ENCODE measurements at regions not wholly inside any gene's neighbourhood (a gene's known extent, or its start where the extent isn't known, plus 50 kb on each side); places are given as distances from the start of the nearest gene placed in this dataset.

DNA sequence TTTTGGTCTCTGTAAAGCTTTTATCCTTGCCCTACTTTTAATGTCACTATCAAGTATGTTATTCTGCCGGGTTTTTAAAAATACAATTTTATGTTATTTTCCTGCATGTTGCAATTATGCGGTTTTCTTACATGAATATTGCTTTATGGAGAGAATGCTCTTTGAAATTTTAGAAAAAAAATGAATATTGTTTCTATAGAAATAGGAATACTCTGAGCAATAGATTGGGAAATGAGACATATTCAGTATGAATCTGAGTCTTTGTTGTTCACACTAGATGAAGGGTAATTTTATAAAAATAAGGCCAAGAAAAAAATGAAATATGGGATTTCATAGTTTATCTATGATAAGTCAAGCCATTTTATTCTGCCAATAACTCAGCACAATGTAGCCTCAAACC lies 142.2 kb upstream of the DTNA start:
- ChIA-PET CTCF (interaction anchor here (0.9 kb wide), 1 partner anchor 56 kb away, joined by 3 read pairs; no protein-coding TSS in a partner anchor), POLR2A (no interaction called here)
- DNase-seq (ENCODE audit: extremely low spot score), result no peak
- TF ChIP-seq CTCF (IDR thresholded peaks at IDR 0.05; ENCODE audit: control extremely low read depth, extremely low read depth, low read depth, missing control alignments), result no peak

DNA sequence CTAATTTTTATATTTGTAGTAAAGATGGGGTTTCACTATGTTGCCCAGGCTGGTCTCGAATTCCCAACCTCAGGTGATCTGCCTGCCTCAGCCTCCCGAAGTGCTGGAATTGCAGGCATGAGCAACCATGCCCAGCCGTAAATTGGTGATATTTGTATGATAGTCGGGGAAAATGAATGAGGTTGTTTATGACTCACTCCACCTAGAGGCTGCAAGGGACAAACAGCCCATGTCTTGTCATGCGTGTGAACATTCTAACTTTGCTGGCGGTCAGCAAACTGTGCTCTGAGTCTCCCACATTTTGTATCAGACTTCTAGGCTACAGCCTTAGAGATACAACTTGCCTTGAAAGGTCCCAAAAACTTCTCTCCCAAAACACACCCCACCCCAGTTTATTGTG lies 133.5 kb upstream of the DTNA start:
- ChIA-PET POLR2A (no interaction called here), CTCF (interaction anchor here (0.7 kb wide), 1 partner anchor 9 kb away, joined by 3 read pairs; no protein-coding TSS in a partner anchor)
- no peak for DNase-seq (ENCODE audit: extremely low spot score)
- TF ChIP-seq CTCF (IDR thresholded peaks at IDR 0.05; ENCODE audit: control extremely low read depth, extremely low read depth, low read depth, missing control alignments), result no peak

DNA sequence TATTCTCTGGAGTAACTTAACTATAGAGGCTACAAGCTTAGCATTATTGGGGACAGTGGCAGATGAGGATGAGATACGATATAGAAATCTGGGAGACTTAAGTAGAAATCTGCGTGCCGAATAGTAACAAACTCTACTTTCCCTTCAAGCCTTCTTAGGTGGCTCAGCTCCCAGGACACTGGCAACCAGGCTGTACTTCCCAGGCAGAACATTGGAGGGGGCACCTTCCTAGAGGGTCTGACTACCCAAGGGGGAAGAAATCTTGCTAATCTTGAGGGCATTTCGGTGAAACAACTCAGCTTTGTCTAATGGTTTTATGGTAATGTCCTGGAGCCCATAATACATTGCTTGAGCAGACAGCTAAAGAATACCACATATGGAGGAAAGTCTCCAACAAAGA lies 126.2 kb upstream of the DTNA start:
- ChIA-PET POLR2A (no interaction called here), CTCF (no interaction called here)
- TF ChIP-seq CTCF (IDR thresholded peaks at IDR 0.05; ENCODE audit: control extremely low read depth, extremely low read depth, low read depth, missing control alignments), result no peak
- DNase-seq (ENCODE audit: extremely low spot score), result no peak

- CTCF ChIA-PET, result interaction anchor here (1.0 kb wide), 1 partner anchor 15 kb away, joined by 3 read pairs; no protein-coding TSS in a partner anchor
- no peak for TF ChIP-seq CTCF (IDR thresholded peaks at IDR 0.05; ENCODE audit: control extremely low read depth, extremely low read depth, low read depth, missing control alignments)
These were observed 119.6 kb upstream of the DTNA start for GRCh38 chr18:34590503-34590902.

GRCh38 chr18:34591920-34592444 lies 118.1 kb upstream of the DTNA start:
- ChIA-PET POLR2A (no interaction called here), CTCF (interaction anchor here (1.0 kb wide), 1 partner anchor 9 kb away, joined by 3 read pairs; no protein-coding TSS in a partner anchor)
- no peak for TF ChIP-seq CTCF (IDR thresholded peaks at IDR 0.05; ENCODE audit: control extremely low read depth, extremely low read depth, low read depth, missing control alignments)
- DNase-seq (ENCODE audit: extremely low spot score), result no peak

More at GRCh38 chr18:34590503-34590902, 119.6 kb upstream of the DTNA start:
- POLR2A ChIA-PET, result no interaction called here
- DNase-seq (ENCODE audit: extremely low spot score), result no peak

- ChIA-PET POLR2A (no interaction called here), CTCF (interaction anchor here (1.0 kb wide), 1 partner anchor 10 kb away, joined by 3 read pairs; no protein-coding TSS in a partner anchor)
- no peak for TF ChIP-seq CTCF (IDR thresholded peaks at IDR 0.05; ENCODE audit: control extremely low read depth, extremely low read depth, low read depth, missing control alignments)
These were observed 117.6 kb upstream of the DTNA start for GRCh38 chr18:34592481-34592880.

More at GRCh38 chr18:34592481-34592880, 117.6 kb upstream of the DTNA start:
- no peak for DNase-seq (ENCODE audit: extremely low spot score)

Data from GM10248 (cell line).